CD4-positive, alpha-beta T cell (primary cell): ENCODE measurements at regions not wholly inside any gene's neighbourhood (a gene's known extent, or its start where the extent isn't known, plus 50 kb on each side); places are given as distances from the start of the nearest gene placed in this dataset.

Experiments
- ATAC-seq: fragments of 200-7000 bp; cut with Tn5 transposase; one replicate; pipeline ENCODE4 v1.10.0; 2022; ENCODE audit warnings: mild to moderate bottlenecking; ENCODE audit not compliant: poor library complexity
- CTCF ChIA-PET: fragments of 350-600 bp; sonication (Branson Sonifier 250); formaldehyde crosslinking; loops from one replicate; lab custom pipeline; 2021; ENCODE audit warnings: antibody characterized with exemption, inconsistent platforms; lab: Charles Lee
- POLR2A ChIA-PET: fragments of 350-600 bp; sonication (Branson Sonifier 250); formaldehyde crosslinking; loops from one replicate; lab custom pipeline; 2021; ENCODE audit warnings: antibody characterized with exemption, inconsistent platforms; lab: Charles Lee
- DNase-seq, 14 experiments: peaks; one replicate each; pipeline ENCODE4 v3.0.0-alpha.2; 2013 to 2020; ENCODE audit warnings: mixed read lengths in 2 of 14
- H3K27ac ChIP-seq, 2 donors: one replicate each; pipeline versions ENCODE4 v1.5.1 to v1.7.0; 2013; ENCODE audit warnings: low read length in 2 of 2, low read depth in 1 of 2, mild to moderate bottlenecking in 1 of 2
- H3K27me3 ChIP-seq, 2 experiments: 1 replicate in 1 of 2; 2 replicates in 1 of 2; pipeline versions ENCODE4 v1.6.1 to v1.7.0; 2013; ENCODE audit warnings: low read length in 2 of 2, control low read depth in 1 of 2, mild to moderate bottlenecking in 1 of 2, moderate library complexity in 1 of 2; ENCODE audit not compliant: insufficient read depth in 2 of 2, control insufficient read depth in 1 of 2
- H3K36me3 ChIP-seq: one replicate; pipeline ENCODE4 v1.6.1; 2013; ENCODE audit warnings: low read length, control low read depth; ENCODE audit not compliant: insufficient read depth
- H3K4me1 ChIP-seq: one replicate; pipeline ENCODE4 v1.6.1; 2013; ENCODE audit warnings: low read length, control low read depth; ENCODE audit not compliant: insufficient read depth
- H3K4me3 ChIP-seq: one replicate; pipeline ENCODE4 v1.5.1; 2013; ENCODE audit warnings: mild to moderate bottlenecking, low read length, moderate library complexity
- H3K9me3 ChIP-seq, 2 experiments: 1 replicate in 1 of 2; 2 replicates in 1 of 2; pipeline versions ENCODE4 v1.6.1 to v1.7.0; 2013; ENCODE audit warnings: low read length in 2 of 2, mild to moderate bottlenecking in 2 of 2, control low read depth in 1 of 2, moderate library complexity in 1 of 2; ENCODE audit not compliant: control insufficient read depth in 1 of 2, insufficient read depth in 1 of 2
- H3K27ac Mint-ChIP-seq: one replicate; pipeline ENCODE4 v1.8.0; 2020; ENCODE audit warnings: mixed read lengths
- H3K27me3 Mint-ChIP-seq: one replicate; pipeline ENCODE4 v1.8.0; 2021; ENCODE audit warnings: mixed read lengths
- H3K36me3 Mint-ChIP-seq: one replicate; pipeline ENCODE4 v1.8.0; 2021; ENCODE audit warnings: low read depth, mixed read lengths
- H3K4me1 Mint-ChIP-seq: one replicate; pipeline ENCODE4 v1.8.0; 2021; ENCODE audit warnings: low read depth, mixed read lengths
- H3K4me3 Mint-ChIP-seq: one replicate; pipeline ENCODE4 v1.8.0; 2020; ENCODE audit warnings: mild to moderate bottlenecking, mixed read lengths
- H3K9me3 Mint-ChIP-seq: one replicate; pipeline ENCODE4 v1.8.0; 2020; ENCODE audit warnings: mixed read lengths
- CTCF ChIP-seq: fragments of 200-600 bp; IDR thresholded peaks from one replicate; pipeline ENCODE4 v1.8.0; 2022; ENCODE audit warnings: antibody characterized with exemption, mild to moderate bottlenecking
- intact Hi-C, 2 experiments: fragments of 100-400 bp; cut with DNase I in 1 of 2; cut with micrococcal nuclease in 1 of 2; formaldehyde crosslinking; loops; one replicate each; pipeline versions ENCODE4 v1.15.1 to v1.9.0; 2023 to 2025; cut with DNase I, micrococcal nuclease

- Histone ChIP-seq H3K9me3 (peaks cover 0 to 4% of the 10 kb centered on the region in 2 experiments), H3K27ac (no peak overlapping the region), H3K36me3 (no peaks in the 10 kb centered on the region), H3K4me1 (no peaks in the 10 kb centered on the region), H3K27me3 (no peaks in the 10 kb centered on the region), H3K4me3 (no peak overlapping the region)
- no peak for ATAC-seq
- Mint-ChIP-seq H3K27ac (no peak overlapping the region), H3K4me1 (no peaks in the 10 kb centered on the region), H3K9me3 (no peaks in the 10 kb centered on the region), H3K36me3 (no peaks in the 10 kb centered on the region), H3K4me3 (no peak overlapping the region), H3K27me3 (no peaks in the 10 kb centered on the region)
- ChIA-PET POLR2A (no interaction called here), CTCF (no interaction called here)
- intact Hi-C loops: no loop called here
- DNase-seq: no peak
- TF ChIP-seq CTCF: no peak
Measured at GRCh38 chr4:14592950-14593349, 409.3 kb upstream of the CPEB2 start.

- CTCF ChIA-PET: no interaction called here
- no peak overlapping the region for H3K27ac Mint-ChIP-seq
- H3K27me3 Mint-ChIP-seq: no peaks in the 10 kb centered on the region
- DNase-seq (no peak), ATAC-seq (no peak)
- Histone ChIP-seq H3K4me1 (no peaks in the 10 kb centered on the region), H3K27ac (no peak overlapping the region), H3K4me3 (no peak overlapping the region), H3K9me3 (no peaks in the 10 kb centered on the region), H3K36me3 (no peaks in the 10 kb centered on the region), H3K27me3 (no peaks in the 10 kb centered on the region)
- no peaks in the 10 kb centered on the region for H3K36me3 Mint-ChIP-seq
- intact Hi-C loops: no loop called here
- TF ChIP-seq CTCF: no peak
- no peaks in the 10 kb centered on the region for H3K9me3 Mint-ChIP-seq
- H3K4me3 Mint-ChIP-seq: no peak overlapping the region
- H3K4me1 Mint-ChIP-seq: no peaks in the 10 kb centered on the region
- POLR2A ChIA-PET: no interaction called here
Measured at GRCh38 chr4:14596028-14596427, 406.3 kb upstream of the CPEB2 start.

GRCh38 chr4:14596437-14596836 lies 405.8 kb upstream of the CPEB2 start:
- ChIA-PET POLR2A (no interaction called here), CTCF (no interaction called here)
- no peaks in the 10 kb centered on the region for H3K27me3 Mint-ChIP-seq
- Histone ChIP-seq H3K27ac (no peak overlapping the region), H3K36me3 (no peaks in the 10 kb centered on the region), H3K9me3 (no peaks in the 10 kb centered on the region), H3K4me3 (no peak overlapping the region), H3K27me3 (no peaks in the 10 kb centered on the region), H3K4me1 (no peaks in the 10 kb centered on the region)
- no peak overlapping the region for H3K27ac Mint-ChIP-seq
- no peak for DNase-seq
- ATAC-seq: no peak
- intact Hi-C loops: no loop called here
- H3K9me3 Mint-ChIP-seq: no peaks in the 10 kb centered on the region
- no peak overlapping the region for H3K4me3 Mint-ChIP-seq
- H3K36me3 Mint-ChIP-seq: no peaks in the 10 kb centered on the region
- H3K4me1 Mint-ChIP-seq: no peaks in the 10 kb centered on the region
- TF ChIP-seq CTCF: no peak
